Upper lobe of left lung (tissue), 4 donors: ENCODE measurements at regions not wholly inside any gene's neighbourhood (a gene's known extent, or its start where the extent isn't known, plus 50 kb on each side); places are given as distances from the start of the nearest gene placed in this dataset.

Experiments
- CTCF ChIP-seq, 6 experiments: fragments of 450-650 bp in 4 of 6; fragments of 200-600 bp in 2 of 6; sonication (generic) in 2 of 6; IDR thresholded peaks; one replicate each; pipeline ENCODE4 v1.5.1; 2016 to 2019; ENCODE audit warnings: antibody characterized with exemption in 6 of 6
- EP300 ChIP-seq, 4 donors: sonication (generic); formaldehyde crosslinking; IDR thresholded peaks; one replicate each; pipeline ENCODE4 v1.5.1; 2017; ENCODE audit warnings: antibody characterized with exemption in 4 of 4, control low read depth in 2 of 4
- POLR2A ChIP-seq, 4 donors: fragments of 450-650 bp; IDR thresholded peaks; one replicate each; pipeline ENCODE4 v1.5.1; 2016 to 2017; ENCODE audit warnings: antibody characterized with exemption in 4 of 4, mild to moderate bottlenecking in 2 of 4
- POLR2AphosphoS5 ChIP-seq, 2 donors: sonication (generic); formaldehyde crosslinking; IDR thresholded peaks; one replicate each; pipeline ENCODE4 v1.5.1; 2017; ENCODE audit warnings: antibody characterized with exemption in 2 of 2

- TF ChIP-seq CTCF (IDR thresholded peaks at IDR 0.05): no peak
- no peak for TF ChIP-seq POLR2AphosphoS5 (IDR thresholded peaks at IDR 0.05)
- no peak for TF ChIP-seq POLR2A (IDR thresholded peaks at IDR 0.05)
- TF ChIP-seq EP300 (IDR thresholded peaks at IDR 0.05): no peak
Observed at GRCh38 chr3:177350121-177350520, 152.8 kb upstream of the TBL1XR1 start.
